Neuronal stem cell (in vitro differentiated cells): ENCODE measurements at regions not wholly inside any gene's neighbourhood (a gene's known extent, or its start where the extent isn't known, plus 50 kb on each side); places are given as distances from the start of the nearest gene placed in this dataset.

Source experiments
- DNase-seq: peaks from one replicate; pipeline ENCODE4 v3.0.0-alpha.2; 2013; ENCODE audit warnings: low spot score
- H2AFZ ChIP-seq: one replicate; pipeline ENCODE4 v1.6.1; 2013; ENCODE audit warnings: mild to moderate bottlenecking, low read length, inconsistent platforms
- H2AK5ac ChIP-seq: 2 replicates; pipeline ENCODE4 v1.6.1; 2013; ENCODE audit warnings: low read depth, mild to moderate bottlenecking, inconsistent platforms, low read length, moderate library complexity, mixed read lengths
- H2BK120ac ChIP-seq: 2 replicates; pipeline ENCODE4 v1.6.1; 2013; ENCODE audit warnings: low read depth, mild to moderate bottlenecking, inconsistent platforms, low read length, moderate library complexity, mixed read lengths
- H2BK12ac ChIP-seq: one replicate; pipeline ENCODE4 v1.6.1; 2013; ENCODE audit warnings: low read length, inconsistent platforms
- H2BK15ac ChIP-seq: 2 replicates; pipeline ENCODE4 v1.6.1; 2013; ENCODE audit warnings: mild to moderate bottlenecking, low read length, inconsistent platforms, mixed read lengths
- H2BK5ac ChIP-seq: one replicate; pipeline ENCODE4 v1.6.1; 2013; ENCODE audit warnings: inconsistent platforms, mild to moderate bottlenecking, low read length, moderate library complexity
- H3K14ac ChIP-seq: one replicate; pipeline ENCODE4 v1.6.1; 2013; ENCODE audit warnings: low read length, inconsistent platforms
- H3K18ac ChIP-seq: 2 replicates; pipeline ENCODE4 v1.6.1; 2013; ENCODE audit warnings: low read length, inconsistent platforms
- H3K23ac ChIP-seq: 2 replicates; pipeline ENCODE4 v1.6.1; 2013; ENCODE audit warnings: low read depth, mild to moderate bottlenecking, mixed read lengths, low read length, inconsistent platforms; ENCODE audit not compliant: poor library complexity
- H3K27ac ChIP-seq: replicated peaks from 3 replicates; pipeline ENCODE4 v1.5.1; 2013; ENCODE audit warnings: low read length, inconsistent platforms
- H3K27me3 ChIP-seq, 3 experiments: 2 replicates each; pipeline ENCODE4 v1.6.1; 2013; ENCODE audit warnings: low read length in 3 of 3, mild to moderate bottlenecking in 2 of 3, inconsistent platforms in 1 of 3, low read depth in 1 of 3, mixed read lengths in 1 of 3, moderate library complexity in 1 of 3; ENCODE audit not compliant: control insufficient read depth in 3 of 3, insufficient read depth in 3 of 3
- H3K36me3 ChIP-seq, 2 donors: replicated peaks in 1 of 2; 2 replicates each; pipeline ENCODE4 v1.6.1; 2013; ENCODE audit warnings: low read length in 2 of 2; ENCODE audit not compliant: control insufficient read depth in 2 of 2, insufficient read depth in 2 of 2
- H3K4ac ChIP-seq: 2 replicates; pipeline ENCODE4 v1.6.1; 2013; ENCODE audit warnings: inconsistent platforms, mild to moderate bottlenecking, low read length, moderate library complexity
- H3K4me1 ChIP-seq, 2 donors: 1 replicate in 1 of 2; 2 replicates in 1 of 2; pipeline ENCODE4 v1.6.1; 2013; ENCODE audit warnings: low read length in 2 of 2, low read depth in 1 of 2; ENCODE audit not compliant: control insufficient read depth in 2 of 2, insufficient read depth in 1 of 2
- H3K4me2 ChIP-seq: one replicate; pipeline ENCODE4 v1.6.1; 2013; ENCODE audit warnings: mild to moderate bottlenecking, low read length, inconsistent platforms; ENCODE audit not compliant: insufficient read depth, poor library complexity, severe bottlenecking
- H3K4me3 ChIP-seq, 2 donors: 2 replicates each; pipeline ENCODE4 v1.5.1; 2013; ENCODE audit warnings: low read length in 2 of 2, mild to moderate bottlenecking in 2 of 2, inconsistent platforms in 1 of 2, moderate library complexity in 1 of 2
- H3K79me1 ChIP-seq: one replicate; pipeline ENCODE4 v1.6.1; 2013; ENCODE audit warnings: low read depth, mild to moderate bottlenecking, inconsistent platforms, low read length, moderate library complexity
- H3K9ac ChIP-seq: one replicate; pipeline ENCODE4 v1.6.1; 2013; ENCODE audit warnings: mild to moderate bottlenecking, low read depth, low read length, inconsistent platforms; ENCODE audit not compliant: poor library complexity
- H3K9me3 ChIP-seq, 2 donors: replicated peaks in 1 of 2; 2 replicates each; pipeline versions ENCODE3 to v1.6.1; 2013; ENCODE audit warnings: low read length in 2 of 2, mild to moderate bottlenecking in 2 of 2, inconsistent platforms in 1 of 2, low read depth in 1 of 2, mixed read lengths in 1 of 2, moderate library complexity in 1 of 2; ENCODE audit not compliant: control insufficient read depth in 2 of 2, insufficient read depth in 1 of 2
- H4K8ac ChIP-seq: one replicate; pipeline ENCODE4 v1.6.1; 2013; ENCODE audit warnings: low read depth, mild to moderate bottlenecking, inconsistent platforms, low read length, moderate library complexity
- H4K91ac ChIP-seq: one replicate; pipeline ENCODE4 v1.6.1; 2013; ENCODE audit warnings: low read length, low read depth, mild to moderate bottlenecking, inconsistent platforms; ENCODE audit not compliant: poor library complexity
- WGBS, 2 donors: extraction: QIAGEN DNeasy Blood & Tissue Kit; methylation state at CpG; one replicate each; pipeline ENCODE4 v1.1.7; 2013; ENCODE audit warnings: missing lambda C conversion rate in 2 of 2, mixed read lengths in 1 of 2; ENCODE audit not compliant: insufficient read length in 2 of 2, insufficient replicate concordance in 1 of 2; ENCODE audit errors: extremely low coverage in 2 of 2; 5-methylcytosine and 5-hydroxymethylcytosine counted together

DNA sequence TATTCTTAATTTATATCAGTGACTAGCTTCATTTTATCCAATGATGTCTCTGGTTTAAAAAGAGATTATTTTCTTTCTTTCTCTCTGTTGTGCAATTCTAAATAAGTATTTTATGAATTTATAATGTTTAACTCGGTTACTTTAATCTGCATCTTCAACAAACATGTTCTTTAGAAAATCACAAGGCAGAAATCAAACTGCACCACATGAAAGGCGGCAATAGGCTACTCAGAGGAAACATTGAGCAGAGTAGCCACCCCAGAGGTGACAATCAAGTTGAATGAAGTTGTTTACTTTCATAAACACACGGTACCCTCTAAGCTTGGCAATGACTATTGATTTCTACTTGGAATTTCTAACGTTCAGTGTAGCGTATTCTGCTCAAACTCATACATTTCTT, 677.8 kb upstream of the ROBO1 start:
- Histone ChIP-seq H3K27me3 (no peaks in the 10 kb centered on the region), H3K4me2 (no peak overlapping the region), H4K8ac (no peak overlapping the region), H2AK5ac (no peak overlapping the region), H3K27ac (no peak overlapping the region), H3K9me3 (no peaks in the 10 kb centered on the region), H3K36me3 (no peaks in the 10 kb centered on the region), H3K23ac (no peak overlapping the region), H3K79me1 (no peaks in the 10 kb centered on the region), H2AFZ (no peak overlapping the region), H3K9ac (no peak overlapping the region), H3K4me3 (no peak overlapping the region), H3K4ac (no peak overlapping the region), H2BK15ac (no peak overlapping the region), H3K14ac (no peak overlapping the region), H3K4me1 (no peaks in the 10 kb centered on the region), H2BK5ac (no peak overlapping the region), H2BK120ac (no peak overlapping the region), H4K91ac (no peak overlapping the region), H2BK12ac (no peak overlapping the region), H3K18ac (no peak overlapping the region)
- no peak for DNase-seq
- no CpG with 5 or more reads among the region's 5 CpGs for WGBS, 2 donors

DNA sequence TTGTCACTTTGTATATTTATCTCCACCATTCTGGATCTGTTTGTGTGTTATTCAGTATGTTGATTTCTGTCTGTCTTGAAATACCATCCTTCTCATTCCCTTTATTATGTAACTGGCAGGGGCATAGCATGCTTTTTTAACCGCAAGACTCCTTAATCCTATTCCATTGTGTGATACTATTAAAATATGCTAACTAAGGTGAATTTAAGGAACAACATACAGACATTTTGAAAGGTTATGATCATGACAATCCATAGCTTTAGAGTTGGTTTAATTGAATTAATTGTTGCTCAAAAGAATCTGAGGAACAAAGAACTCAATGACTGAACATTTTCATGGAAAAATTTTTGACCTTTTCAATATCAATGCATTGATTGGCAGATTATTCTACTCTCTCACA, 677.3 kb upstream of the ROBO1 start:
- no peak overlapping the region for H2AFZ ChIP-seq
- H4K91ac ChIP-seq, result no peak overlapping the region
- H3K4ac ChIP-seq, result no peak overlapping the region
- H3K36me3 ChIP-seq, result no peaks in the 10 kb centered on the region
- H2BK12ac ChIP-seq, result no peak overlapping the region
- no peak overlapping the region for H3K18ac ChIP-seq
- no peak overlapping the region for H3K9ac ChIP-seq
- H4K8ac ChIP-seq, result no peak overlapping the region
- H3K4me2 ChIP-seq, result no peak overlapping the region
- no peak overlapping the region for H3K23ac ChIP-seq
- H2AK5ac ChIP-seq, result no peak overlapping the region
- no peaks in the 10 kb centered on the region for H3K4me1 ChIP-seq
- no peaks in the 10 kb centered on the region for H3K27me3 ChIP-seq
- H2BK120ac ChIP-seq, result no peak overlapping the region
- no peak overlapping the region for H2BK5ac ChIP-seq
- DNase-seq, result no peak
- H3K9me3 ChIP-seq, result no peaks in the 10 kb centered on the region
- H3K14ac ChIP-seq, result no peak overlapping the region
- WGBS, 2 donors, result no CpG with 5 or more reads among the region's 1 CpG
- no peak overlapping the region for H3K4me3 ChIP-seq
- no peak overlapping the region for H3K27ac ChIP-seq
- no peaks in the 10 kb centered on the region for H3K79me1 ChIP-seq
- H2BK15ac ChIP-seq, result no peak overlapping the region

DNA sequence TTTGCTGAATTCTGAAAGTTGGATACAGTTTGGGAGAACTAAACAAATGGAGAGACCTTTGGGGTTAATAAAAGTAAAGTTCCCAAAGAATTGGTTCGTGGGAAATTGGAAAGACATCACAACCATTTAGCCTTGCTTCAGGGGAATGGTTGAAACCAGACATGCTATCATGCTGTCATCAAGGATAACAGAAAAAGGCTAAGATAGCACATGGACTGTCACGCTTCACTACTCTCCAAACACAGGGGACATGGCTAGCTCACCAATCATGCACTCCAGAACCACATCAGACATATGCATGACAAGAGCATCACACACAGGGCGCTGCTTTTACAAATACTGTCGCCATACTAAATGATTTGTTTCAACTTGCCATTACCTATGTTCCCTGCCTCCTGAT, 671.7 kb upstream of the ROBO1 start:
- H3K27me3 ChIP-seq, result no peaks in the 10 kb centered on the region
- H2AFZ ChIP-seq, result no peak overlapping the region
- H3K9me3 ChIP-seq, result no peaks in the 10 kb centered on the region
- no peaks in the 10 kb centered on the region for H3K36me3 ChIP-seq
- no peak for DNase-seq
- H2BK5ac ChIP-seq, result no peak overlapping the region
- H3K79me1 ChIP-seq, result no peaks in the 10 kb centered on the region
- H3K4ac ChIP-seq, result no peak overlapping the region
- H2AK5ac ChIP-seq, result no peak overlapping the region
- H2BK120ac ChIP-seq, result no peak overlapping the region
- H3K27ac ChIP-seq, result no peak overlapping the region
- no peak overlapping the region for H3K4me2 ChIP-seq
- H3K14ac ChIP-seq, result no peak overlapping the region
- no CpG with 5 or more reads among the region's 4 CpGs for WGBS, 2 donors
- no peak overlapping the region for H4K91ac ChIP-seq
- no peak overlapping the region for H2BK15ac ChIP-seq
- no peak overlapping the region for H3K23ac ChIP-seq
- peak overlapping the region; percentile 86 for H4K8ac ChIP-seq
- H3K4me3 ChIP-seq, result no peak overlapping the region
- no peak overlapping the region for H2BK12ac ChIP-seq
- no peak overlapping the region for H3K9ac ChIP-seq
- H3K4me1 ChIP-seq, result no peaks in the 10 kb centered on the region
- no peak overlapping the region for H3K18ac ChIP-seq

- no peak overlapping the region for H2BK15ac ChIP-seq
- no peak overlapping the region for H3K4me3 ChIP-seq
- no peaks in the 10 kb centered on the region for H3K79me1 ChIP-seq
- no peak overlapping the region for H4K91ac ChIP-seq
- WGBS, 2 donors, result no CpG with 5 or more reads among the region's 3 CpGs
- no peaks in the 10 kb centered on the region for H3K4me1 ChIP-seq
- H3K9me3 ChIP-seq, result no peaks in the 10 kb centered on the region
- H2BK12ac ChIP-seq, result no peak overlapping the region
- H2BK120ac ChIP-seq, result no peak overlapping the region
- no peak overlapping the region for H3K23ac ChIP-seq
- H3K18ac ChIP-seq, result no peak overlapping the region
- H3K27me3 ChIP-seq, result no peaks in the 10 kb centered on the region
- no peak overlapping the region for H3K27ac ChIP-seq
- no peak overlapping the region for H2AFZ ChIP-seq
- H2BK5ac ChIP-seq, result no peak overlapping the region
- no peak overlapping the region for H3K14ac ChIP-seq
- no peaks in the 10 kb centered on the region for H3K36me3 ChIP-seq
- no peak overlapping the region for H3K4me2 ChIP-seq
- no peak overlapping the region for H4K8ac ChIP-seq
- DNase-seq, result no peak
- H2AK5ac ChIP-seq, result no peak overlapping the region
- H3K4ac ChIP-seq, result no peak overlapping the region
- no peak overlapping the region for H3K9ac ChIP-seq
Measured at GRCh38 chr3:80434366-80434765, 666.6 kb upstream of the ROBO1 start.
